Trophoblast cell (in vitro differentiated cells and primary cell): ENCODE measurements at regions not wholly inside any gene's neighbourhood (a gene's known extent, or its start where the extent isn't known, plus 50 kb on each side); places are given as distances from the start of the nearest gene placed in this dataset.

Source experiments
- DNase-seq, 2 donors: peaks; one replicate each; pipeline ENCODE4 v3.0.0-alpha.2; 2016
- H2AFZ ChIP-seq: 2 replicates; pipeline ENCODE4 v1.6.1; 2013; ENCODE audit warnings: low read length, moderate library complexity, mild to moderate bottlenecking; ENCODE audit not compliant: insufficient read depth, poor library complexity
- H2AK5ac ChIP-seq: 2 replicates; pipeline ENCODE4 v1.6.1; 2013; ENCODE audit warnings: mild to moderate bottlenecking, low read length
- H2BK120ac ChIP-seq: 2 replicates; pipeline ENCODE4 v1.6.1; 2013; ENCODE audit warnings: low read length, mild to moderate bottlenecking, moderate library complexity; ENCODE audit not compliant: insufficient read depth, poor library complexity
- H2BK12ac ChIP-seq: 2 replicates; pipeline ENCODE4 v1.6.1; 2013; ENCODE audit warnings: mild to moderate bottlenecking, low read length, moderate library complexity
- H2BK5ac ChIP-seq: 2 replicates; pipeline ENCODE4 v1.6.1; 2013; ENCODE audit warnings: low read length, low read depth, moderate library complexity, mild to moderate bottlenecking; ENCODE audit not compliant: poor library complexity
- H3K14ac ChIP-seq: 2 replicates; pipeline ENCODE4 v1.6.1; 2013; ENCODE audit warnings: mild to moderate bottlenecking, low read length
- H3K18ac ChIP-seq: 2 replicates; pipeline ENCODE4 v1.6.1; 2013; ENCODE audit warnings: mild to moderate bottlenecking, low read length
- H3K23ac ChIP-seq: 2 replicates; pipeline ENCODE4 v1.6.1; 2013; ENCODE audit warnings: low read length
- H3K27ac ChIP-seq: 2 replicates; pipeline ENCODE4 v1.5.1; 2013; ENCODE audit warnings: low read depth, mild to moderate bottlenecking, inconsistent platforms, low read length, moderate library complexity
- H3K27me3 ChIP-seq: 2 replicates; pipeline ENCODE4 v1.6.1; 2013; ENCODE audit warnings: inconsistent platforms, mild to moderate bottlenecking, low read length, moderate library complexity; ENCODE audit not compliant: insufficient read depth
- H3K36me3 ChIP-seq, 2 experiments: 1 replicate in 1 of 2; 2 replicates in 1 of 2; pipeline ENCODE4 v1.6.1; 2013; ENCODE audit warnings: low read length in 2 of 2, mild to moderate bottlenecking in 2 of 2, moderate library complexity in 1 of 2; ENCODE audit not compliant: insufficient read depth in 2 of 2, control insufficient read depth in 1 of 2
- H3K4ac ChIP-seq: 2 replicates; pipeline ENCODE4 v1.6.1; 2013; ENCODE audit warnings: low read depth, mild to moderate bottlenecking, low read length, moderate library complexity
- H3K4me1 ChIP-seq, 2 experiments: 1 replicate in 1 of 2; 2 replicates in 1 of 2; pipeline ENCODE4 v1.6.1; 2013; ENCODE audit warnings: low read length in 2 of 2, mild to moderate bottlenecking in 2 of 2, moderate library complexity in 1 of 2; ENCODE audit not compliant: insufficient read depth in 2 of 2, control insufficient read depth in 1 of 2
- H3K4me2 ChIP-seq: 2 replicates; pipeline ENCODE4 v1.6.1; 2013; ENCODE audit warnings: inconsistent platforms, mild to moderate bottlenecking, low read length, moderate library complexity
- H3K4me3 ChIP-seq: 2 replicates; pipeline ENCODE4 v1.5.1; 2013; ENCODE audit warnings: mild to moderate bottlenecking, low read depth, low read length, inconsistent platforms
- H3K79me1 ChIP-seq: one replicate; pipeline ENCODE4 v1.6.1; 2013; ENCODE audit warnings: low read length
- H3K79me2 ChIP-seq: 2 replicates; pipeline ENCODE4 v1.6.1; 2013; ENCODE audit warnings: low read length, mild to moderate bottlenecking; ENCODE audit not compliant: control insufficient read depth, insufficient read depth, poor library complexity
- H3K9ac ChIP-seq: 2 replicates; pipeline ENCODE4 v1.6.1; 2013; ENCODE audit warnings: mild to moderate bottlenecking, low read length
- H3K9me3 ChIP-seq: 2 replicates; pipeline ENCODE4 v1.6.1; 2013; ENCODE audit warnings: low read depth, mild to moderate bottlenecking, control low read depth, inconsistent platforms, low read length; ENCODE audit not compliant: insufficient read depth
- H4K12ac ChIP-seq: 2 replicates; pipeline ENCODE4 v1.6.1; 2013; ENCODE audit warnings: low read depth, mild to moderate bottlenecking, low read length, moderate library complexity
- H4K8ac ChIP-seq: 2 replicates; pipeline ENCODE4 v1.6.1; 2013; ENCODE audit warnings: low read depth, mild to moderate bottlenecking, low read length, moderate library complexity
- H4K91ac ChIP-seq: one replicate; pipeline ENCODE4 v1.6.1; 2013; ENCODE audit warnings: low read depth, mild to moderate bottlenecking, low read length, moderate library complexity
- WGBS: extraction: QIAGEN DNeasy Blood & Tissue Kit; methylation state at CpG from one replicate; pipeline ENCODE4 v1.1.7; 2013; ENCODE audit warnings: missing lambda C conversion rate; ENCODE audit not compliant: insufficient read length, insufficient coverage; ENCODE audit errors: extremely low coverage; 5-methylcytosine and 5-hydroxymethylcytosine counted together

DNA sequence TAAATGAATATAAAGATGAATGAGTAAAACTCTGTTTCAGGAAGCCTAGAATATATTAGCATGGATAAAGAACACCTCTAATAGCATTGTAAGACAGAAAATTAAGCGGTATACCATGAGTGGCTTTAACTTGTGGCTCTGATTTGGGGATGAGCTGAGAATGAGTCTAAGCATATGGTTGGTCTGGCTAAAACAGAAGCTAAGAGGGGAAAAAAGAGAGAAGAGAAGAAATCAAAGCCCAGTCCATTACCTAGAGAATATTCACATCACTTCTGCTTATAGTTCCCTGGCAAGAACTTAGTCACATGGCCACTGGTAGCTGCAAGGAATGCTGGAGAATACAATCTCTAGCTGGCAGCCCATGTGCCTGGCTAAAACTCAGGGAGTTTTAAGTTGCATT, 414.5 kb downstream of the PRDM5 start:
- no peak overlapping the region for H2AK5ac ChIP-seq
- H2BK120ac ChIP-seq = no peak overlapping the region
- H3K79me2 ChIP-seq = no peaks in the 10 kb centered on the region
- H4K8ac ChIP-seq = no peak overlapping the region
- no peaks in the 10 kb centered on the region for H3K79me1 ChIP-seq
- H3K27ac ChIP-seq = no peak overlapping the region
- H2BK12ac ChIP-seq = no peak overlapping the region
- H3K9me3 ChIP-seq = peaks cover 2% of the 10 kb centered on the region
- no peak overlapping the region for H3K14ac ChIP-seq
- no peak overlapping the region for H3K9ac ChIP-seq
- H3K18ac ChIP-seq = no peak overlapping the region
- H3K4ac ChIP-seq = no peak overlapping the region
- no peak overlapping the region for H3K4me2 ChIP-seq
- H4K91ac ChIP-seq = no peak overlapping the region
- H3K27me3 ChIP-seq = no peaks in the 10 kb centered on the region
- no peak overlapping the region for H4K12ac ChIP-seq
- no CpG with 5 or more reads among the region's 1 CpG for WGBS
- H3K4me3 ChIP-seq = no peak overlapping the region
- no peak overlapping the region for H2AFZ ChIP-seq
- H3K36me3 ChIP-seq = no peaks in the 10 kb centered on the region
- no peak overlapping the region for H2BK5ac ChIP-seq
- H3K4me1 ChIP-seq = peaks cover 0 to 2% of the 10 kb centered on the region in 2 experiments
- DNase-seq = no peak
- no peak overlapping the region for H3K23ac ChIP-seq

DNA sequence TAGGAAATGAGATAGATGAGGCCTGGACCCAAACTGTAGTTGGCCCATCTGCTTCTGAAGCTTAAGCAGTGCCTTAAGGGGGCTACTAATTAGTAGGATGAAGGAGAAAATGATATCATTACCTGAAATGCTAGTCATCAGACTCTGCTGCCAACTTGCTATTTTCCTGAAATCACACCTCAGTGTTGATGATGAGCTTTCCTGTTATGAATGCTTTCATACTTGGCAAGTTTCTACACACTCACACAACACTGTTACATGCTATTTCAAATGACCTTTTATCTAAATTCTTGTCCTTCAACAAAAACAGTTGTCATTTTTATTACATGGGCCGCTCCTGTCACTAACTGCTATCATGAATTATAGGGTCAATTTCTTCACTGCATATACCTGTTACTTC, 416.0 kb downstream of the PRDM5 start:
- Histone ChIP-seq H2AFZ (no peak overlapping the region), H3K79me1 (no peaks in the 10 kb centered on the region), H2AK5ac (no peak overlapping the region), H3K4me3 (no peak overlapping the region), H4K91ac (no peak overlapping the region), H3K79me2 (no peaks in the 10 kb centered on the region), H2BK120ac (no peak overlapping the region), H3K9me3 (peaks cover 5% of the 10 kb centered on the region), H4K12ac (no peak overlapping the region), H3K18ac (no peak overlapping the region), H2BK5ac (no peak overlapping the region), H3K4me1 (peaks cover 0 to 2% of the 10 kb centered on the region in 2 experiments), H3K27ac (no peak overlapping the region), H3K9ac (no peak overlapping the region), H3K14ac (no peak overlapping the region), H3K4ac (no peak overlapping the region), H2BK12ac (no peak overlapping the region), H3K27me3 (no peaks in the 10 kb centered on the region), H3K36me3 (no peaks in the 10 kb centered on the region), H3K4me2 (no peak overlapping the region), H3K23ac (no peak overlapping the region), H4K8ac (no peak overlapping the region)
- WGBS = no CpG with 5 or more reads among the region's 1 CpG
- DNase-seq = no peak

DNA sequence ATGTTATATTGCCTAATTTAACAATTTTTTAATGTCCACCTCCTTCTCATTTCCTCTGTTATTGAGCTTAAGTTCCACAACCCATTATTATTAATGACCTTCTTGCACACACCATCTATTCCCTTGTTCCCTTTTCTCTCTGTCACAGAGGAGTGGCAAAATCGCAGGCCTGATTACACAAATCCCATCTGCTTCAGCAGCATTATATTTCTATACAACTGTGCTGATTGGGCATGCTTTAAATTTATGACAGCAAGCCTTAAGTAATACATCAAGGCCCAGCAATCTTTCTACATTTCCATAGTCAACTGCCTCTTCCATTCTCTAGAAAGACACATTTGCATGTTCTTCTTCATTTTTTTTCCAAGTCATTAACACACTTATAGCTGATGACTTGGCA, 423.8 kb downstream of the PRDM5 start:
- WGBS = no CpG with 5 or more reads among the region's 1 CpG
- H4K91ac ChIP-seq = no peak overlapping the region
- no peak overlapping the region for H2BK120ac ChIP-seq

GRCh38 chr4:120491481-120491880, 424.8 kb upstream of the MAD2L1 start:
- no peaks in the 10 kb centered on the region for H3K9me3 ChIP-seq
- no peak overlapping the region for H3K4me2 ChIP-seq
- H2BK12ac ChIP-seq = no peak overlapping the region
- H2BK120ac ChIP-seq = no peak overlapping the region
- H3K18ac ChIP-seq = no peak overlapping the region
- no peaks in the 10 kb centered on the region for H3K79me1 ChIP-seq
- no peaks in the 10 kb centered on the region for H3K27me3 ChIP-seq
- H3K27ac ChIP-seq = no peak overlapping the region
- 100% methylated on average over 1 of the region's 3 CpGs for WGBS
- no peak overlapping the region for H3K9ac ChIP-seq
- H3K14ac ChIP-seq = no peak overlapping the region
- DNase-seq = no peak
- H2BK5ac ChIP-seq = no peak overlapping the region
- H3K36me3 ChIP-seq = no peaks in the 10 kb centered on the region
- no peak overlapping the region for H3K4ac ChIP-seq
- H3K79me2 ChIP-seq = no peaks in the 10 kb centered on the region
- H2AK5ac ChIP-seq = no peak overlapping the region
- H4K8ac ChIP-seq = no peak overlapping the region
- H3K4me1 ChIP-seq = no peaks in the 10 kb centered on the region
- H4K91ac ChIP-seq = no peak overlapping the region
- no peak overlapping the region for H2AFZ ChIP-seq
- no peak overlapping the region for H3K4me3 ChIP-seq
- no peak overlapping the region for H3K23ac ChIP-seq
- H4K12ac ChIP-seq = no peak overlapping the region

More for the DNA sequence above, 423.8 kb downstream of the PRDM5 start:
- no peak for DNase-seq
- no peak overlapping the region for H2AK5ac ChIP-seq
- H3K23ac ChIP-seq = no peak overlapping the region
- no peak overlapping the region for H3K4me2 ChIP-seq
- no peaks in the 10 kb centered on the region for H3K79me2 ChIP-seq
- H4K8ac ChIP-seq = no peak overlapping the region
- no peak overlapping the region for H2BK12ac ChIP-seq
- no peak overlapping the region for H2AFZ ChIP-seq
- no peak overlapping the region for H2BK5ac ChIP-seq
- no peak overlapping the region for H3K9ac ChIP-seq
- no peaks in the 10 kb centered on the region for H3K4me1 ChIP-seq
- no peaks in the 10 kb centered on the region for H3K27me3 ChIP-seq
- no peak overlapping the region for H3K4me3 ChIP-seq
- no peaks in the 10 kb centered on the region for H3K36me3 ChIP-seq
- H3K14ac ChIP-seq = no peak overlapping the region
- no peaks in the 10 kb centered on the region for H3K79me1 ChIP-seq
- H4K12ac ChIP-seq = no peak overlapping the region
- H3K27ac ChIP-seq = no peak overlapping the region
- no peak overlapping the region for H3K18ac ChIP-seq
- no peak overlapping the region for H3K4ac ChIP-seq
- peaks cover 3% of the 10 kb centered on the region for H3K9me3 ChIP-seq
